H1 (cell line): ENCODE measurements at regions not wholly inside any gene's neighbourhood (a gene's known extent, or its start where the extent isn't known, plus 50 kb on each side); places are given as distances from the start of the nearest gene placed in this dataset.

Experiments used
- BCL11A ChIP-seq, 2 experiments: IDR thresholded peaks; one replicate each; pipeline ENCODE4 v1.6.1; 2011; ENCODE audit warnings: low read depth in 2 of 2, low read length in 2 of 2, mild to moderate bottlenecking in 2 of 2
- CHD2 ChIP-seq: IDR thresholded peaks from 2 replicates; pipeline ENCODE4 v1.6.1; 2012; ENCODE audit warnings: low read length, improper control_type of control experiment
- RNF2 ChIP-seq: fragments of 200-900, 300-1000 bp; sonication (generic); IDR thresholded peaks from 2 replicates; pipeline ENCODE4 v1.7.1; 2016; ENCODE audit warnings: borderline replicate concordance, low read depth, mild to moderate bottlenecking, antibody characterized with exemption, low read length; ENCODE audit not compliant: poor library complexity, severe bottlenecking; ENCODE audit errors: missing control alignments
- SP1 ChIP-seq: IDR thresholded peaks from 2 replicates; pipeline ENCODE4 v1.6.1; 2011; ENCODE audit warnings: low read depth, low read length
- SUZ12 ChIP-seq: fragments of 200-600 bp; sonication (generic); IDR thresholded peaks from 2 replicates; pipeline ENCODE4 v1.6.1; 2012; ENCODE audit warnings: mild to moderate bottlenecking, inconsistent platforms, low read length, moderate library complexity, mixed read lengths
- TAF7 ChIP-seq: optimal IDR thresholded peaks from 2 replicates; pipeline ENCODE3; 2011; ENCODE audit warnings: low read depth, mild to moderate bottlenecking, inconsistent platforms, low read length, moderate library complexity, borderline replicate concordance
- TF ChIP-seq, protein P1 (sequence below): fragments of 300-600 bp; sonication (generic); IDR thresholded peaks from 2 replicates; pipeline ENCODE4 v1.7.1; 2012; ENCODE audit warnings: low read length, moderate library complexity, mild to moderate bottlenecking, inconsistent platforms; ENCODE audit not compliant: insufficient replicate concordance
- TF ChIP-seq, protein P2 (sequence below): IDR thresholded peaks from 2 replicates; pipeline ENCODE4 v1.6.1; 2012; ENCODE audit warnings: low read length, inconsistent platforms
- TF ChIP-seq, protein P3 (sequence below): IDR thresholded peaks from 2 replicates; pipeline ENCODE4 v1.6.1; 2011; ENCODE audit warnings: low read length, improper control_type of control experiment

DNA sequence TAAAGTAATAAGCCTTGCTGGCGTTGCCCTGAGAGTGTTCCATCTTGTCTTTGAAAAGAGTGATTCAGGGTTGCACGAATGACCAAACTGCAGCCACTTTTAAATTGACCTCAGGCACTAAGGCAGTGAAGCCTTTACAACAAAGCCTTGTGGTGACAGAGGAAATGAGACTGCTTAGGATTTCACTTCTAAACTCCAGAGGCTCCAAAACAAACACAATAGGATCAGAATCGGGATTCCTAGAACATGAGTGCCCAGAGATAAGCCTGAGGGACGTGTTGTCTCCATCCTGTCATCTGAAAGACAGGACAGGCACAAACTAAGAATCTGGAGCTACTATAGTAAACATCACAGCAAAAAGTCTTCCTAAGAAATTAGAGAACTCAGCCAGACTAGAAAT is 405.2 kb downstream of the PPARGC1A start (continued):
- TF ChIP-seq, protein P1, sequence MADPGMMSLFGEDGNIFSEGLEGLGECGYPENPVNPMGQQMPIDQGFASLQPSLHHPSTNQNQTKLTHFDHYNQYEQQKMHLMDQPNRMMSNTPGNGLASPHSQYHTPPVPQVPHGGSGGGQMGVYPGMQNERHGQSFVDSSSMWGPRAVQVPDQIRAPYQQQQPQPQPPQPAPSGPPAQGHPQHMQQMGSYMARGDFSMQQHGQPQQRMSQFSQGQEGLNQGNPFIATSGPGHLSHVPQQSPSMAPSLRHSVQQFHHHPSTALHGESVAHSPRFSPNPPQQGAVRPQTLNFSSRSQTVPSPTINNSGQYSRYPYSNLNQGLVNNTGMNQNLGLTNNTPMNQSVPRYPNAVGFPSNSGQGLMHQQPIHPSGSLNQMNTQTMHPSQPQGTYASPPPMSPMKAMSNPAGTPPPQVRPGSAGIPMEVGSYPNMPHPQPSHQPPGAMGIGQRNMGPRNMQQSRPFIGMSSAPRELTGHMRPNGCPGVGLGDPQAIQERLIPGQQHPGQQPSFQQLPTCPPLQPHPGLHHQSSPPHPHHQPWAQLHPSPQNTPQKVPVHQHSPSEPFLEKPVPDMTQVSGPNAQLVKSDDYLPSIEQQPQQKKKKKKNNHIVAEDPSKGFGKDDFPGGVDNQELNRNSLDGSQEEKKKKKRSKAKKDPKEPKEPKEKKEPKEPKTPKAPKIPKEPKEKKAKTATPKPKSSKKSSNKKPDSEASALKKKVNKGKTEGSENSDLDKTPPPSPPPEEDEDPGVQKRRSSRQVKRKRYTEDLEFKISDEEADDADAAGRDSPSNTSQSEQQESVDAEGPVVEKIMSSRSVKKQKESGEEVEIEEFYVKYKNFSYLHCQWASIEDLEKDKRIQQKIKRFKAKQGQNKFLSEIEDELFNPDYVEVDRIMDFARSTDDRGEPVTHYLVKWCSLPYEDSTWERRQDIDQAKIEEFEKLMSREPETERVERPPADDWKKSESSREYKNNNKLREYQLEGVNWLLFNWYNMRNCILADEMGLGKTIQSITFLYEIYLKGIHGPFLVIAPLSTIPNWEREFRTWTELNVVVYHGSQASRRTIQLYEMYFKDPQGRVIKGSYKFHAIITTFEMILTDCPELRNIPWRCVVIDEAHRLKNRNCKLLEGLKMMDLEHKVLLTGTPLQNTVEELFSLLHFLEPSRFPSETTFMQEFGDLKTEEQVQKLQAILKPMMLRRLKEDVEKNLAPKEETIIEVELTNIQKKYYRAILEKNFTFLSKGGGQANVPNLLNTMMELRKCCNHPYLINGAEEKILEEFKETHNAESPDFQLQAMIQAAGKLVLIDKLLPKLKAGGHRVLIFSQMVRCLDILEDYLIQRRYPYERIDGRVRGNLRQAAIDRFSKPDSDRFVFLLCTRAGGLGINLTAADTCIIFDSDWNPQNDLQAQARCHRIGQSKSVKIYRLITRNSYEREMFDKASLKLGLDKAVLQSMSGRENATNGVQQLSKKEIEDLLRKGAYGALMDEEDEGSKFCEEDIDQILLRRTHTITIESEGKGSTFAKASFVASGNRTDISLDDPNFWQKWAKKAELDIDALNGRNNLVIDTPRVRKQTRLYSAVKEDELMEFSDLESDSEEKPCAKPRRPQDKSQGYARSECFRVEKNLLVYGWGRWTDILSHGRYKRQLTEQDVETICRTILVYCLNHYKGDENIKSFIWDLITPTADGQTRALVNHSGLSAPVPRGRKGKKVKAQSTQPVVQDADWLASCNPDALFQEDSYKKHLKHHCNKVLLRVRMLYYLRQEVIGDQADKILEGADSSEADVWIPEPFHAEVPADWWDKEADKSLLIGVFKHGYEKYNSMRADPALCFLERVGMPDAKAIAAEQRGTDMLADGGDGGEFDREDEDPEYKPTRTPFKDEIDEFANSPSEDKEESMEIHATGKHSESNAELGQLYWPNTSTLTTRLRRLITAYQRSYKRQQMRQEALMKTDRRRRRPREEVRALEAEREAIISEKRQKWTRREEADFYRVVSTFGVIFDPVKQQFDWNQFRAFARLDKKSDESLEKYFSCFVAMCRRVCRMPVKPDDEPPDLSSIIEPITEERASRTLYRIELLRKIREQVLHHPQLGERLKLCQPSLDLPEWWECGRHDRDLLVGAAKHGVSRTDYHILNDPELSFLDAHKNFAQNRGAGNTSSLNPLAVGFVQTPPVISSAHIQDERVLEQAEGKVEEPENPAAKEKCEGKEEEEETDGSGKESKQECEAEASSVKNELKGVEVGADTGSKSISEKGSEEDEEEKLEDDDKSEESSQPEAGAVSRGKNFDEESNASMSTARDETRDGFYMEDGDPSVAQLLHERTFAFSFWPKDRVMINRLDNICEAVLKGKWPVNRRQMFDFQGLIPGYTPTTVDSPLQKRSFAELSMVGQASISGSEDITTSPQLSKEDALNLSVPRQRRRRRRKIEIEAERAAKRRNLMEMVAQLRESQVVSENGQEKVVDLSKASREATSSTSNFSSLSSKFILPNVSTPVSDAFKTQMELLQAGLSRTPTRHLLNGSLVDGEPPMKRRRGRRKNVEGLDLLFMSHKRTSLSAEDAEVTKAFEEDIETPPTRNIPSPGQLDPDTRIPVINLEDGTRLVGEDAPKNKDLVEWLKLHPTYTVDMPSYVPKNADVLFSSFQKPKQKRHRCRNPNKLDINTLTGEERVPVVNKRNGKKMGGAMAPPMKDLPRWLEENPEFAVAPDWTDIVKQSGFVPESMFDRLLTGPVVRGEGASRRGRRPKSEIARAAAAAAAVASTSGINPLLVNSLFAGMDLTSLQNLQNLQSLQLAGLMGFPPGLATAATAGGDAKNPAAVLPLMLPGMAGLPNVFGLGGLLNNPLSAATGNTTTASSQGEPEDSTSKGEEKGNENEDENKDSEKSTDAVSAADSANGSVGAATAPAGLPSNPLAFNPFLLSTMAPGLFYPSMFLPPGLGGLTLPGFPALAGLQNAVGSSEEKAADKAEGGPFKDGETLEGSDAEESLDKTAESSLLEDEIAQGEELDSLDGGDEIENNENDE = no peak
- no peak for TF ChIP-seq TAF7
- no peak for TF ChIP-seq BCL11A (IDR thresholded peaks at IDR 0.05; ENCODE audit: low read depth in 2 of 2, low read length in 2 of 2)
- TF ChIP-seq CHD2 = no peak
- TF ChIP-seq SUZ12 = no peak
- TF ChIP-seq, protein P2, sequence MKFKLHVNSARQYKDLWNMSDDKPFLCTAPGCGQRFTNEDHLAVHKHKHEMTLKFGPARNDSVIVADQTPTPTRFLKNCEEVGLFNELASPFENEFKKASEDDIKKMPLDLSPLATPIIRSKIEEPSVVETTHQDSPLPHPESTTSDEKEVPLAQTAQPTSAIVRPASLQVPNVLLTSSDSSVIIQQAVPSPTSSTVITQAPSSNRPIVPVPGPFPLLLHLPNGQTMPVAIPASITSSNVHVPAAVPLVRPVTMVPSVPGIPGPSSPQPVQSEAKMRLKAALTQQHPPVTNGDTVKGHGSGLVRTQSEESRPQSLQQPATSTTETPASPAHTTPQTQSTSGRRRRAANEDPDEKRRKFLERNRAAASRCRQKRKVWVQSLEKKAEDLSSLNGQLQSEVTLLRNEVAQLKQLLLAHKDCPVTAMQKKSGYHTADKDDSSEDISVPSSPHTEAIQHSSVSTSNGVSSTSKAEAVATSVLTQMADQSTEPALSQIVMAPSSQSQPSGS = no peak
- TF ChIP-seq SP1 = no peak
- TF ChIP-seq RNF2 = no peak
- TF ChIP-seq, protein P3, sequence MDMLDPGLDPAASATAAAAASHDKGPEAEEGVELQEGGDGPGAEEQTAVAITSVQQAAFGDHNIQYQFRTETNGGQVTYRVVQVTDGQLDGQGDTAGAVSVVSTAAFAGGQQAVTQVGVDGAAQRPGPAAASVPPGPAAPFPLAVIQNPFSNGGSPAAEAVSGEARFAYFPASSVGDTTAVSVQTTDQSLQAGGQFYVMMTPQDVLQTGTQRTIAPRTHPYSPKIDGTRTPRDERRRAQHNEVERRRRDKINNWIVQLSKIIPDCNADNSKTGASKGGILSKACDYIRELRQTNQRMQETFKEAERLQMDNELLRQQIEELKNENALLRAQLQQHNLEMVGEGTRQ = no peak
